Nucleus accumbens (tissue), 56 donors: ENCODE measurements at regions not wholly inside any gene's neighbourhood (a gene's known extent, or its start where the extent isn't known, plus 50 kb on each side); places are given as distances from the start of the nearest gene placed in this dataset.
A peak's percentile ranks its signal among the peaks of the same experiment; 100 is the strongest.

Source experiments
- DNase-seq, 56 donors: peaks; one replicate each; lab custom pipeline; 2025; lab: John Stamatoyannopoulos, UW

GRCh38 chr13:30034458-30034795, 184.0 kb upstream of the UBL3 start:
- peak in 2 of 56 donors; percentile 10 to 12 for DNase-seq

GRCh38 chr13:30033681-30034457, 183.5 kb upstream of the UBL3 start:
- peak in 5 of 56 donors; percentile 5 to 37 (median 9) for DNase-seq

GRCh38 chr13:30032263-30032662, 181.8 kb upstream of the UBL3 start:
- DNase-seq, result no peak

GRCh38 chr13:30031488-30031887, 181.1 kb upstream of the UBL3 start:
- DNase-seq, result no peak

GRCh38 chr13:30030141-30030750, 179.8 kb upstream of the UBL3 start:
- no peak for DNase-seq

GRCh38 chr13:30027569-30028455, 177.4 kb upstream of the UBL3 start:
- no peak for DNase-seq

- no peak for DNase-seq
Observed at GRCh38 chr13:30026909-30027308, 176.5 kb upstream of the UBL3 start.

- DNase-seq, result no peak
Observed at GRCh38 chr13:30026093-30026492, 175.7 kb upstream of the UBL3 start.

GRCh38 chr13:30025351-30025750, 174.9 kb upstream of the UBL3 start:
- DNase-seq, result no peak

- DNase-seq, result no peak
Observed at GRCh38 chr13:30024125-30024865, 173.9 kb upstream of the UBL3 start.

GRCh38 chr13:30023196-30023895, 172.9 kb upstream of the UBL3 start:
- no peak for DNase-seq

GRCh38 chr13:30022796-30023195, 172.4 kb upstream of the UBL3 start:
- no peak for DNase-seq

GRCh38 chr13:30022256-30022655, 171.8 kb upstream of the UBL3 start:
- DNase-seq, result peak in 13 of 56 donors; percentile 15 to 48 (median 26)

GRCh38 chr13:30021611-30022010, 171.2 kb upstream of the UBL3 start:
- DNase-seq, result no peak

GRCh38 chr13:30020726-30021312, 170.4 kb upstream of the UBL3 start:
- peak in 1 of 56 donors; percentile 11 for DNase-seq

- DNase-seq, result peak in 41 of 56 donors; percentile 7 to 88 (median 60)
Observed at GRCh38 chr13:30019648-30020626, 169.5 kb upstream of the UBL3 start.

GRCh38 chr13:30017880-30018279, 167.5 kb upstream of the UBL3 start:
- DNase-seq, result peak in 5 of 56 donors; percentile 10 to 38 (median 27)

GRCh38 chr13:30016398-30016797, 166.0 kb upstream of the UBL3 start:
- DNase-seq, result peak in 1 of 56 donors; percentile 9
